Thoracic aorta (tissue), 2 donors: ENCODE measurements at regions not wholly inside any gene's neighbourhood (a gene's known extent, or its start where the extent isn't known, plus 50 kb on each side); places are given as distances from the start of the nearest gene placed in this dataset.

ENCODE experiments used
- ATAC-seq: fragments of 150-250 bp; one replicate; pipeline ENCODE4 v1.8.0; 2017; ENCODE audit warnings: low read depth; ENCODE audit not compliant: insufficient number of reproducible peaks, low FRiP score
- DNase-seq: peaks from one replicate; pipeline ENCODE4 v3.0.0-alpha.2; 2020; ENCODE audit warnings: low spot score
- H3K27ac ChIP-seq, 2 donors: fragments of 200-600 bp; sonication (generic); 1 replicate in 1 of 2; 2 replicates in 1 of 2; pipeline ENCODE4 v1.5.1; 2016; ENCODE audit warnings: mild to moderate bottlenecking in 2 of 2, moderate library complexity in 2 of 2
- H3K27me3 ChIP-seq: fragments of 200-600 bp; sonication (generic); replicated peaks from 2 replicates; pipeline ENCODE4 v1.6.0; 2016; ENCODE audit warnings: mild to moderate bottlenecking; ENCODE audit not compliant: insufficient read depth
- H3K36me3 ChIP-seq: fragments of 200-600 bp; sonication (generic); one replicate; pipeline ENCODE4 v1.5.1; 2016
- H3K4me1 ChIP-seq, 2 donors: fragments of 200-600 bp; sonication (generic); 1 replicate in 1 of 2; 2 replicates in 1 of 2; pipeline versions ENCODE4 v1.5.1 to v1.6.0; 2016; ENCODE audit warnings: low read depth in 2 of 2, mild to moderate bottlenecking in 1 of 2; ENCODE audit not compliant: control insufficient read depth in 1 of 2
- H3K4me3 ChIP-seq: fragments of 200-600 bp; sonication (generic); 2 replicates; pipeline ENCODE4 v1.5.1; 2016; ENCODE audit warnings: mild to moderate bottlenecking
- H3K9me3 ChIP-seq: fragments of 200-600 bp; sonication (generic); 2 replicates; pipeline ENCODE4 v1.5.1; 2016
- CTCF ChIP-seq: fragments of 200-600 bp; sonication (generic); IDR thresholded peaks from one replicate; pipeline ENCODE4 v1.5.1; 2019; ENCODE audit warnings: antibody characterized with exemption

- DNase-seq, result no peak
- no peak for TF ChIP-seq CTCF
- Histone ChIP-seq H3K9me3 (peaks cover 3% of the 10 kb centered on the region), H3K4me1 (peaks cover 0 to 14% of the 10 kb centered on the region in 2 donors), H3K27ac (no peak overlapping the region), H3K36me3 (no peaks in the 10 kb centered on the region), H3K27me3 (no peaks in the 10 kb centered on the region), H3K4me3 (no peak overlapping the region)
- ATAC-seq, result no peak
Observed at GRCh38 chr22:26812731-26813130, 155.3 kb downstream of the MIAT start.

- H3K27me3 ChIP-seq, result no peaks in the 10 kb centered on the region
- H3K4me1 ChIP-seq, result no peaks in the 10 kb centered on the region
- H3K36me3 ChIP-seq, result no peaks in the 10 kb centered on the region
- DNase-seq, result no peak
- no peak for ATAC-seq
- peaks cover 11% of the 10 kb centered on the region for H3K9me3 ChIP-seq
- no peak overlapping the region for H3K4me3 ChIP-seq
- no peak overlapping the region for H3K27ac ChIP-seq
- no peak for TF ChIP-seq CTCF
Observed at GRCh38 chr22:26816726-26817125, 159.3 kb downstream of the MIAT start.

GRCh38 chr22:26817926-26818325, 160.5 kb downstream of the MIAT start:
- Histone ChIP-seq H3K9me3 (peaks cover 11% of the 10 kb centered on the region), H3K4me3 (no peak overlapping the region), H3K27ac (no peak overlapping the region), H3K27me3 (no peaks in the 10 kb centered on the region), H3K36me3 (no peaks in the 10 kb centered on the region), H3K4me1 (no peaks in the 10 kb centered on the region)
- DNase-seq (no peak), ATAC-seq (no peak)
- TF ChIP-seq CTCF, result no peak

GRCh38 chr22:26821854-26822253, 164.5 kb downstream of the MIAT start:
- DNase-seq (no peak), ATAC-seq (no peak)
- no peak for TF ChIP-seq CTCF
- H3K27me3 ChIP-seq, result no peaks in the 10 kb centered on the region
- no peaks in the 10 kb centered on the region for H3K4me1 ChIP-seq
- H3K27ac ChIP-seq, result no peak overlapping the region
- H3K36me3 ChIP-seq, result no peaks in the 10 kb centered on the region
- H3K4me3 ChIP-seq, result no peak overlapping the region
- peaks cover 11% of the 10 kb centered on the region for H3K9me3 ChIP-seq

DNA sequence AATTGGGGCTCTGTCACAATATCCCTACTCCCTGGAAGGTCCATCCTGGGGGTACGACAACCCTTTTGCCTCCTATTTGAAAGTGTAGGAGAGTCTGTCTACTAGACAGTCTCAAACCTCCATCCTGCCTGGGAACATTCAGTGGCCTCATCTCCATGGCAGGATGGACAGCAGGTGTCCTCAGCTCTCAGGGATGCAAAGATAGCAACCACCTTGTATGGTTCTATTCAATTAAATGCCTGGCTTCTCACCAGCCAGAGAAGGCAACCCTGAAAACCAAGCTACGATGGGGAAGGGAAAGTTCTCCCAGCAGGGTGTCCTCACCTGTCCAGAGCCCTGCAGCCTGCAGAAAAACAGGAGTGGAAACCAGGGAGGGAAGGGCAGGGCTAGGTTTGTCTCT, 164.9 kb downstream of the MIAT start:
- peaks cover 0 to 4% of the 10 kb centered on the region in 2 donors for H3K4me1 ChIP-seq
- H3K9me3 ChIP-seq, result peaks cover 11% of the 10 kb centered on the region
- ATAC-seq, result no peak
- H3K27me3 ChIP-seq, result no peaks in the 10 kb centered on the region
- no peak overlapping the region for H3K4me3 ChIP-seq
- no peaks in the 10 kb centered on the region for H3K36me3 ChIP-seq
- TF ChIP-seq CTCF, result no peak
- no peak for DNase-seq
- no peak overlapping the region for H3K27ac ChIP-seq
